ENCODE measurements at regions not wholly inside any gene's neighbourhood (a gene's known extent, or its start where the extent isn't known, plus 50 kb on each side); places are given as distances from the start of the nearest gene placed in this dataset.

- TF ChIP-seq CTCF (IDR thresholded peaks at IDR 0.05; ENCODE audit: poor library complexity, severe bottlenecking): no peak
- Histone ChIP-seq H3K4me1 (ENCODE audit: insufficient read depth, poor library complexity, severe bottlenecking) (peaks cover 21% of the 10 kb centered on the region), H3K27me3 (ENCODE audit: insufficient read depth, poor library complexity, severe bottlenecking) (no peaks in the 10 kb centered on the region), H3K4me3 (ENCODE audit: severe bottlenecking) (no peak overlapping the region), H3K27ac (ENCODE audit: poor library complexity, severe bottlenecking) (no peak overlapping the region), H3K9me3 (ENCODE audit: severe bottlenecking) (no peaks in the 10 kb centered on the region), H3K36me3 (ENCODE audit: low read depth) (no peaks in the 10 kb centered on the region)
- DNase-seq (ENCODE audit: low spot score): no peak
- ATAC-seq (ENCODE audit: low read depth): no peak
Measured at GRCh38 chr11:93032580-93032979, 63.1 kb downstream of the MTNR1B start.

- peaks cover 21% of the 10 kb centered on the region for H3K4me1 ChIP-seq (ENCODE audit: insufficient read depth, poor library complexity, severe bottlenecking)
- TF ChIP-seq CTCF (IDR thresholded peaks at IDR 0.05; ENCODE audit: poor library complexity, severe bottlenecking): no peak
- no peaks in the 10 kb centered on the region for H3K9me3 ChIP-seq (ENCODE audit: severe bottlenecking)
- no peaks in the 10 kb centered on the region for H3K27me3 ChIP-seq (ENCODE audit: insufficient read depth, poor library complexity, severe bottlenecking)
- DNase-seq (ENCODE audit: low spot score) (no peak), ATAC-seq (ENCODE audit: low read depth) (no peak)
- no peak overlapping the region for H3K27ac ChIP-seq (ENCODE audit: poor library complexity, severe bottlenecking)
- no peaks in the 10 kb centered on the region for H3K36me3 ChIP-seq (ENCODE audit: low read depth)
- no peak overlapping the region for H3K4me3 ChIP-seq (ENCODE audit: severe bottlenecking)
Measured at GRCh38 chr11:93033093-93033492, 63.6 kb downstream of the MTNR1B start.

GRCh38 chr11:93034031-93034722 is 64.7 kb downstream of the MTNR1B start:
- no peak for DNase-seq (ENCODE audit: low spot score)
- Histone ChIP-seq H3K4me3 (ENCODE audit: severe bottlenecking) (no peak overlapping the region), H3K4me1 (ENCODE audit: insufficient read depth, poor library complexity, severe bottlenecking) (peaks cover 21% of the 10 kb centered on the region), H3K36me3 (ENCODE audit: low read depth) (no peaks in the 10 kb centered on the region), H3K27ac (ENCODE audit: poor library complexity, severe bottlenecking) (no peak overlapping the region), H3K27me3 (ENCODE audit: insufficient read depth, poor library complexity, severe bottlenecking) (no peaks in the 10 kb centered on the region), H3K9me3 (ENCODE audit: severe bottlenecking) (no peaks in the 10 kb centered on the region)
- TF ChIP-seq CTCF (IDR thresholded peaks at IDR 0.05; ENCODE audit: poor library complexity, severe bottlenecking): no peak
- no peak for ATAC-seq (ENCODE audit: low read depth)

- ATAC-seq (ENCODE audit: low read depth) (no peak), DNase-seq (ENCODE audit: low spot score) (no peak)
- H3K36me3 ChIP-seq (ENCODE audit: low read depth): no peaks in the 10 kb centered on the region
- H3K9me3 ChIP-seq (ENCODE audit: severe bottlenecking): no peaks in the 10 kb centered on the region
- H3K27me3 ChIP-seq (ENCODE audit: insufficient read depth, poor library complexity, severe bottlenecking): no peaks in the 10 kb centered on the region
- H3K4me1 ChIP-seq (ENCODE audit: insufficient read depth, poor library complexity, severe bottlenecking): peaks cover 21% of the 10 kb centered on the region
- H3K4me3 ChIP-seq (ENCODE audit: severe bottlenecking): no peak overlapping the region
- no peak overlapping the region for H3K27ac ChIP-seq (ENCODE audit: poor library complexity, severe bottlenecking)
- no peak for TF ChIP-seq CTCF (IDR thresholded peaks at IDR 0.05; ENCODE audit: poor library complexity, severe bottlenecking)
Measured at GRCh38 chr11:93034723-93035039, 65.2 kb downstream of the MTNR1B start.

GRCh38 chr11:93038521-93038920 is 69.1 kb downstream of the MTNR1B start:
- no peaks in the 10 kb centered on the region for H3K36me3 ChIP-seq (ENCODE audit: low read depth)
- ATAC-seq (ENCODE audit: low read depth) (no peak), DNase-seq (ENCODE audit: low spot score) (no peak)
- no peak overlapping the region for H3K4me3 ChIP-seq (ENCODE audit: severe bottlenecking)
- no peaks in the 10 kb centered on the region for H3K9me3 ChIP-seq (ENCODE audit: severe bottlenecking)
- H3K4me1 ChIP-seq (ENCODE audit: insufficient read depth, poor library complexity, severe bottlenecking): no peaks in the 10 kb centered on the region
- no peak for TF ChIP-seq CTCF (IDR thresholded peaks at IDR 0.05; ENCODE audit: poor library complexity, severe bottlenecking)
- H3K27ac ChIP-seq (ENCODE audit: poor library complexity, severe bottlenecking): no peak overlapping the region
- H3K27me3 ChIP-seq (ENCODE audit: insufficient read depth, poor library complexity, severe bottlenecking): no peaks in the 10 kb centered on the region
